HEK293 (cell line): ENCODE measurements at regions not wholly inside any gene's neighbourhood (a gene's known extent, or its start where the extent isn't known, plus 50 kb on each side); places are given as distances from the start of the nearest gene placed in this dataset.

Experiments
- CTCF ChIA-PET: fragments of 350-600 bp; formaldehyde crosslinking; extraction: SDS; loops from one replicate; lab custom pipeline; 2021; ENCODE audit warnings: antibody characterized with exemption; lab: Yijun Ruan, JAX
- POLR2A ChIA-PET: fragments of 300-600 bp; formaldehyde crosslinking; extraction: SDS; loops from one replicate; lab custom pipeline; 2020; ENCODE audit warnings: antibody characterized with exemption, inconsistent platforms; lab: Yijun Ruan, JAX
- H3K27ac ChIP-seq: fragments of 200-500 bp; sonication (Bioruptor generic); 2 replicates; pipeline ENCODE4 v1.5.1; 2014; ENCODE audit warnings: low read depth, low read length, control low read depth, inconsistent platforms; ENCODE audit errors: extremely low read depth
- H3K36me3 ChIP-seq, 2 experiments: fragments of 200-500 bp in 1 of 2; sonication (Bioruptor generic) in 1 of 2; 1 replicate in 1 of 2; 2 replicates in 1 of 2; pipeline ENCODE4 v1.5.1; 2014 to 2017; ENCODE audit warnings: inconsistent platforms in 2 of 2, low read length in 2 of 2; ENCODE audit not compliant: control insufficient read depth in 2 of 2, insufficient read depth in 1 of 2
- H3K4me1 ChIP-seq: fragments of 200-500 bp; sonication (Bioruptor generic); 2 replicates; pipeline ENCODE4 v1.5.1; 2014; ENCODE audit warnings: mild to moderate bottlenecking, low read length, inconsistent platforms; ENCODE audit not compliant: control insufficient read depth, insufficient read depth
- H3K4me3 ChIP-seq: 2 replicates; pipeline ENCODE4 v1.5.1; 2011; ENCODE audit warnings: low read depth, mild to moderate bottlenecking, control low read depth, low read length, moderate library complexity
- H3K9me3 ChIP-seq: fragments of 200-500 bp; sonication (Bioruptor generic); 2 replicates; pipeline ENCODE4 v1.5.1; 2014; ENCODE audit warnings: low read depth, low read length, inconsistent platforms; ENCODE audit not compliant: control insufficient read depth, insufficient read depth
- CTCF ChIP-seq: fragments of 450-650 bp; formaldehyde crosslinking; IDR thresholded peaks from 2 replicates; pipeline ENCODE4 v1.5.1; 2016; ENCODE audit warnings: missing biosample characterization, missing genetic modification characterization
- EGR2 ChIP-seq: fragments of 450-650 bp; formaldehyde crosslinking; IDR thresholded peaks from 2 replicates; pipeline ENCODE4 v1.5.1; 2016; ENCODE audit warnings: low read depth, missing biosample characterization, missing genetic modification characterization
- GLI2 ChIP-seq: fragments of 450-650 bp; formaldehyde crosslinking; IDR thresholded peaks from 2 replicates; pipeline ENCODE4; 2017; ENCODE audit warnings: missing biosample characterization, missing genetic modification characterization, low read depth, borderline replicate concordance
- KLF9 ChIP-seq: fragments of 450-650 bp; formaldehyde crosslinking; IDR thresholded peaks from 2 replicates; pipeline ENCODE4 v1.5.1; 2016; ENCODE audit warnings: missing biosample characterization, missing genetic modification characterization, low read depth
- PRDM1 ChIP-seq: fragments of 450-650 bp; formaldehyde crosslinking; IDR thresholded peaks from 2 replicates; pipeline ENCODE4; 2016; ENCODE audit warnings: missing biosample characterization, missing genetic modification characterization
- SCRT1 ChIP-seq: fragments of 450-650 bp; formaldehyde crosslinking; IDR thresholded peaks from 2 replicates; pipeline ENCODE4 v1.5.1; 2016; ENCODE audit warnings: missing biosample characterization, missing genetic modification characterization, borderline replicate concordance
- SP7 ChIP-seq: fragments of 450-650 bp; formaldehyde crosslinking; IDR thresholded peaks from 2 replicates; pipeline ENCODE4 v1.5.1; 2016; ENCODE audit warnings: missing biosample characterization, missing genetic modification characterization
- ZFP41 ChIP-seq: fragments of 450-650 bp; formaldehyde crosslinking; IDR thresholded peaks from 2 replicates; pipeline ENCODE4 v1.5.1; 2016; ENCODE audit warnings: missing biosample characterization, missing genetic modification characterization, borderline replicate concordance
- ZNF157 ChIP-seq: fragments of 450-650 bp; formaldehyde crosslinking; IDR thresholded peaks from 2 replicates; pipeline ENCODE4 v1.5.1; 2016; ENCODE audit warnings: missing biosample characterization, missing genetic modification characterization
- ZNF280C ChIP-seq: fragments of 450-650 bp; formaldehyde crosslinking; IDR thresholded peaks from 2 replicates; pipeline ENCODE4 v1.5.1; 2016; ENCODE audit warnings: missing biosample characterization, missing genetic modification characterization
- ZNF341 ChIP-seq: fragments of 450-650 bp; formaldehyde crosslinking; IDR thresholded peaks from 2 replicates; pipeline ENCODE4; 2016; ENCODE audit warnings: low read depth, missing biosample characterization, missing genetic modification characterization
- ZNF48 ChIP-seq: fragments of 450-650 bp; formaldehyde crosslinking; IDR thresholded peaks from 2 replicates; pipeline ENCODE4 v1.5.1; 2016; ENCODE audit warnings: missing biosample characterization, missing genetic modification characterization
- ZNF623 ChIP-seq: fragments of 450-650 bp; formaldehyde crosslinking; IDR thresholded peaks from 2 replicates; pipeline ENCODE4 v1.5.1; 2016; ENCODE audit warnings: missing biosample characterization, missing genetic modification characterization
- ZNF626 ChIP-seq: fragments of 450-650 bp; sonication (Bioruptor Pico); formaldehyde crosslinking; IDR thresholded peaks from 2 replicates; pipeline ENCODE4 v1.5.1; 2018; ENCODE audit warnings: missing biosample characterization, missing genetic modification characterization, inconsistent platforms
- ZNF654 ChIP-seq: fragments of 450-650 bp; formaldehyde crosslinking; IDR thresholded peaks from 2 replicates; pipeline ENCODE4 v1.5.1; 2016; ENCODE audit warnings: low read depth, missing biosample characterization, missing genetic modification characterization
- ZNF664 ChIP-seq: fragments of 450-650 bp; formaldehyde crosslinking; IDR thresholded peaks from 2 replicates; pipeline ENCODE4 v1.5.1; 2016; ENCODE audit warnings: missing biosample characterization, missing genetic modification characterization
- ZNF701 ChIP-seq: fragments of 450-650 bp; formaldehyde crosslinking; IDR thresholded peaks from 2 replicates; pipeline ENCODE4 v1.5.1; 2016; ENCODE audit warnings: missing biosample characterization, missing genetic modification characterization
- ZNF785 ChIP-seq: fragments of 450-650 bp; formaldehyde crosslinking; IDR thresholded peaks from 2 replicates; pipeline ENCODE4 v1.5.1; 2016; ENCODE audit warnings: missing biosample characterization, missing genetic modification characterization
- ZNF843 ChIP-seq: fragments of 450-650 bp; formaldehyde crosslinking; IDR thresholded peaks from 2 replicates; pipeline ENCODE4 v1.5.1; 2016; ENCODE audit warnings: missing biosample characterization, missing genetic modification characterization
- ZSCAN30 ChIP-seq: fragments of 450-650 bp; IDR thresholded peaks from 2 replicates; pipeline ENCODE4 v1.5.1; 2018; ENCODE audit warnings: missing biosample characterization, mild to moderate bottlenecking, missing genetic modification characterization, moderate library complexity
- TF ChIP-seq, protein P1 (sequence below): fragments of 450-650 bp; formaldehyde crosslinking; IDR thresholded peaks from 2 replicates; pipeline ENCODE4 v1.5.1; 2016; ENCODE audit warnings: missing biosample characterization, missing genetic modification characterization

DNA sequence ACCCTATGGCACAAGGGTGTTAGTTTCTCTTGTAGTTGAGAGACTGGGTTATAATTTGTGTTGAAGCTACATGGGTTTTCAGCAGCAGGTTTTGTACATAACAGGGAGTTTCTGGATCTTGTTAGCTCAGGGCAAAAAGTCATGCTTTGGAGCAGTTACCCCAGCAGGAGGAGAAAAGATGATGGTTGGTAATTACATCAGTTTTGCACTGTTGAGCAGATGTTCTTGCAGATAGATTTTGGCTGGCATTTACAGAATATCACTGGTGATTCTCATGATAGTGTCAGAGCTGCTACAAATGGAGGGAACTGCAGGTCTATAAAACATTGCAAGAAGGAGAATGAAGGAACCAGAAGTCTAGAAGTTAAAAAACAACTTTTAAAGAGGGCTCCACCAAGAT, 215.2 kb upstream of the ATP5MC3 start:
- TF ChIP-seq PRDM1 (tag by site-specific recombination) (no peak), ZNF626 (no peak), SP7 (tag by site-specific recombination) (no peak), GLI2 (tag by site-specific recombination) (no peak), ZNF48 (tag by site-specific recombination) (no peak), ZNF785 (tag by site-specific recombination) (no peak), ZNF843 (tag by site-specific recombination) (no peak), SCRT1 (tag by site-specific recombination) (no peak), ZNF701 (tag by site-specific recombination) (no peak), CTCF (tag by site-specific recombination) (no peak), ZNF654 (tag by site-specific recombination) (no peak), ZNF157 (tag by site-specific recombination) (no peak), ZFP41 (tag by site-specific recombination) (no peak), ZNF341 (tag by site-specific recombination) (no peak), ZNF280C (tag by site-specific recombination) (no peak), ZSCAN30 (tag by site-specific recombination) (no peak)
- TF ChIP-seq, protein P1, sequence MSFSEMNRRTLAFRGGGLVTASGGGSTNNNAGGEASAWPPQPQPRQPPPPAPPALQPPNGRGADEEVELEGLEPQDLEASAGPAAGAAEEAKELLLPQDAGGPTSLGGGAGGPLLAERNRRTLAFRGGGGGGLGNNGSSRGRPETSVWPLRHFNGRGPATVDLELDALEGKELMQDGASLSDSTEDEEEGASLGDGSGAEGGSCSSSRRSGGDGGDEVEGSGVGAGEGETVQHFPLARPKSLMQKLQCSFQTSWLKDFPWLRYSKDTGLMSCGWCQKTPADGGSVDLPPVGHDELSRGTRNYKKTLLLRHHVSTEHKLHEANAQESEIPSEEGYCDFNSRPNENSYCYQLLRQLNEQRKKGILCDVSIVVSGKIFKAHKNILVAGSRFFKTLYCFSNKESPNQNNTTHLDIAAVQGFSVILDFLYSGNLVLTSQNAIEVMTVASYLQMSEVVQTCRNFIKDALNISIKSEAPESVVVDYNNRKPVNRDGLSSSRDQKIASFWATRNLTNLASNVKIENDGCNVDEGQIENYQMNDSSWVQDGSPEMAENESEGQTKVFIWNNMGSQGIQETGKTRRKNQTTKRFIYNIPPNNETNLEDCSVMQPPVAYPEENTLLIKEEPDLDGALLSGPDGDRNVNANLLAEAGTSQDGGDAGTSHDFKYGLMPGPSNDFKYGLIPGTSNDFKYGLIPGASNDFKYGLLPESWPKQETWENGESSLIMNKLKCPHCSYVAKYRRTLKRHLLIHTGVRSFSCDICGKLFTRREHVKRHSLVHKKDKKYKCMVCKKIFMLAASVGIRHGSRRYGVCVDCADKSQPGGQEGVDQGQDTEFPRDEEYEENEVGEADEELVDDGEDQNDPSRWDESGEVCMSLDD (tag by site-specific recombination), result no peak
- no peak overlapping the region for H3K4me3 ChIP-seq
- ChIA-PET CTCF (interaction anchor here (1.0 to 1.2 kb wide), 2 partner anchors 12 to 689 kb away, joined by 3 read pairs; no protein-coding TSS in a partner anchor), POLR2A (no interaction called here)
- no peaks in the 10 kb centered on the region for H3K9me3 ChIP-seq
- H3K36me3 ChIP-seq, result no peaks in the 10 kb centered on the region
- no peaks in the 10 kb centered on the region for H3K4me1 ChIP-seq
- H3K27ac ChIP-seq, result no peak overlapping the region

DNA sequence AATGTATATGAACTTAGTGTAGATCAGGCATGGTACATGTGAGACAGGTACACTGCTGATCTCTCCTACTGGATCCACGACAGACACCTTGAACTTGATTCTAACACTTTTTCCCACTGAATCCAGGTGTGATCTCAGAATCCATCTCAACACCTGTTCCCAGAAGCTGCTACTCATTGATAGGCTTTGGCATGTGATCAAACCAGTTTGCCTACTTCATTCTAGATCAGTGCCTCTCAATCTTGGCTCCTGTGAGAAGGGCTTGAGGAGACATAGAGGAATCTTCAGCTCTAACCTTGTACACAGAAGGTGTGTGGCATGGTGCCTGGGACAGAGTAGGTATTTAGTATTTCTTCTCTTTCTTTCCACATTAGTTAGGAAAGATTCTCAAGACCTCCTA, 212.3 kb upstream of the ATP5MC3 start:
- H3K4me3 ChIP-seq, result no peak overlapping the region
- no peak overlapping the region for H3K27ac ChIP-seq
- CTCF ChIA-PET, result no interaction called here
- no peaks in the 10 kb centered on the region for H3K36me3 ChIP-seq
- H3K9me3 ChIP-seq, result no peaks in the 10 kb centered on the region
- POLR2A ChIA-PET, result no interaction called here
- TF ChIP-seq EGR2 (no peak), ZNF664 (tag by site-specific recombination) (no peak), ZNF623 (no peak), KLF9 (tag by site-specific recombination) (no peak)
- H3K4me1 ChIP-seq, result no peaks in the 10 kb centered on the region
